ENCODE measurements at regions not wholly inside any gene's neighbourhood (a gene's known extent, or its start where the extent isn't known, plus 50 kb on each side); places are given as distances from the start of the nearest gene placed in this dataset.

DNA sequence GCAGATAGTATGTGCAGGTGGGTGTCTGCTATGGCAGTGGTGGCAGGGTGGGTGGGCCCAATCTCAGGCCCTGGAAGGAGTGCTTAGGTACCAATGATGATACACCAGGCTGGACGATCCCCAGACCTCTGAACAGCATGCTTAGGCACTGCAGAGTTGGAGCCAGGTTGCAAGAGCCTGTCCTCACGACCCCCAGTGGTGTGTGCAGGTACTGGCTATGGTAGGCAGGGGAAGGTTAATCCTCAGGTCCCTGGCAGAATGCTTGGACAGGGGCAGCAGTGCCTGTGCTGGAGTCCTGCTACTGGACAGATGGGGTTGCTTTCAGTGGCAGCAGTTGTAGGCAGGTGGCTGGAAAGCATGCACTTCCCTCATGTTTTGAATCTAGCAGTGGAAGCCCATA, 100.5 kb upstream of the NEK7 start:
- POLR2A ChIA-PET, result no interaction called here

DNA sequence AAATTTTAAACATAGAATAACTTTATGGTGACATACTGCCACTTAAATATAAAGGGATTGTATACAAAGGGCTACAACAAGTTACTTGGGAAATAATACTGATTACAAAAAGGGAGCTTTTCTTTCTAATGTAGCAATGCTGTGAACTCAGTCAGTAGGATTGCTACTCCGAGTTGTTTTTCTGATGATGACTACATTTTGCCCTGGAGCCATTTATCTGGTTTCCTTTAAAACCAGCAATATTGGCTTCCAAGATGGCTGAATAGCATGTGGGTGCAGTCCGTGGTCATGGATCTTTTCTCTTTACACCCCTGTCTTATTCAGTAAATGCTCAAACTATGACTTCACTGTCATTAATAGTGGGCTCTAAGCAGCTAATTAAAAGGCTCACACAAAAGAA, 92.6 kb upstream of the NEK7 start:
- intact Hi-C loops (cut with micrococcal nuclease), result no loop called here
- no peaks in the 10 kb centered on the region for H3K36me3 Mint-ChIP-seq
- H3K4me1 ChIP-seq (ENCODE audit: control insufficient read depth in 2 of 2, insufficient read depth in 2 of 2, low read length in 2 of 2), result no peaks in the 10 kb centered on the region
- no peaks in the 10 kb centered on the region for H3K9me3 Mint-ChIP-seq
- H3K27ac ChIP-seq (ENCODE audit: low read depth, low read length), result no peak overlapping the region
- DNase-seq (no peak), ATAC-seq (no peak)
- no peak overlapping the region for H3K4me3 Mint-ChIP-seq
- H3K4me1 Mint-ChIP-seq, result no peaks in the 10 kb centered on the region
- no peaks in the 10 kb centered on the region for H3K27me3 ChIP-seq (ENCODE audit: control insufficient read depth in 2 of 2, insufficient read depth in 2 of 2, low read length in 2 of 2)
- H3K27me3 Mint-ChIP-seq, result peaks cover 0 to 17% (median 9%) of the 10 kb centered on the region in 5 donors
- H3K4me3 ChIP-seq (ENCODE audit: low read length), result no peak overlapping the region
- no peaks in the 10 kb centered on the region for H3K36me3 ChIP-seq (ENCODE audit: control insufficient read depth in 2 of 3, insufficient read depth in 3 of 3, low read length in 3 of 3)
- no peak overlapping the region for H3K27ac Mint-ChIP-seq
- CTCF ChIA-PET, result no interaction called here
- no peaks in the 10 kb centered on the region for H3K9me3 ChIP-seq (ENCODE audit: control insufficient read depth in 2 of 3, low read length in 3 of 3)
- POLR2A ChIA-PET, result no interaction called here

More for the DNA sequence above, 100.5 kb upstream of the NEK7 start:
- CTCF ChIA-PET, result interaction anchor here (0.6 kb wide), 1 partner anchor 102 kb away, joined by 3 read pairs; no protein-coding TSS in a partner anchor
- no peaks in the 10 kb centered on the region for H3K4me1 ChIP-seq (ENCODE audit: control insufficient read depth in 2 of 2, insufficient read depth in 2 of 2, low read length in 2 of 2)
- Mint-ChIP-seq H3K4me1 (peaks cover 0 to 9% (median 4%) of the 10 kb centered on the region in 7 donors), H3K36me3 (peaks cover 0 to 10% (median 0%) of the 10 kb centered on the region in 5 donors), H3K27ac (peak overlapping the region in 1 of 9 donors; percentile 36), H3K9me3 (peaks cover 0 to 11% (median 0%) of the 10 kb centered on the region in 11 donors), H3K4me3 (no peak overlapping the region), H3K27me3 (peaks cover 0 to 4% (median 4%) of the 10 kb centered on the region in 5 donors)
- intact Hi-C loops (cut with micrococcal nuclease), result no loop called here
- ATAC-seq, result no peak
- no peaks in the 10 kb centered on the region for H3K36me3 ChIP-seq (ENCODE audit: control insufficient read depth in 2 of 3, insufficient read depth in 3 of 3, low read length in 3 of 3)
- DNase-seq, result no peak
- no peak overlapping the region for H3K27ac ChIP-seq (ENCODE audit: low read depth, low read length)
- H3K27me3 ChIP-seq (ENCODE audit: control insufficient read depth in 2 of 2, insufficient read depth in 2 of 2, low read length in 2 of 2), result no peaks in the 10 kb centered on the region
- no peak overlapping the region for H3K4me3 ChIP-seq (ENCODE audit: low read length)
- H3K9me3 ChIP-seq (ENCODE audit: control insufficient read depth in 2 of 3, low read length in 3 of 3), result no peaks in the 10 kb centered on the region

DNA sequence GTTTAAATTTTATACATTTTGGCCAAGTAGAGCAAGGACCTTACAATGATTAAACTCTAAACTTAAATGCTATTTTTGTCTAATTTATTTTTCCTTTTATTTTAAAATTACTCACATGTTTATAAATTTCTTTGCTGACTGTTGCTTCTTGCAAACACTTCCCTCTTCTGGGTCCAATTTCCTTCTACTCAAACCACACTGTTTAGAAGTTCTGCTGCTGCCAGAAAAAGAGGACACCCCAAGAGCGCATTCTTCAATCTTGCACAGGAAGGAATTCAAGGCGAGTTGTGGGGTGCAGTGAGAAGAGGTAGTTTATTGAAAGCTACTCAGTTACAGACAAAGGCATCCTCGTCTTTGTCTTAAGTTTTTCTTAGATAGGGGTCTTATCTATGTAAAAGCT, 88.5 kb upstream of the NEK7 start:
- H3K9me3 Mint-ChIP-seq, result peaks cover 0 to 2% (median 0%) of the 10 kb centered on the region in 11 donors
- CTCF ChIA-PET, result no interaction called here

DNA sequence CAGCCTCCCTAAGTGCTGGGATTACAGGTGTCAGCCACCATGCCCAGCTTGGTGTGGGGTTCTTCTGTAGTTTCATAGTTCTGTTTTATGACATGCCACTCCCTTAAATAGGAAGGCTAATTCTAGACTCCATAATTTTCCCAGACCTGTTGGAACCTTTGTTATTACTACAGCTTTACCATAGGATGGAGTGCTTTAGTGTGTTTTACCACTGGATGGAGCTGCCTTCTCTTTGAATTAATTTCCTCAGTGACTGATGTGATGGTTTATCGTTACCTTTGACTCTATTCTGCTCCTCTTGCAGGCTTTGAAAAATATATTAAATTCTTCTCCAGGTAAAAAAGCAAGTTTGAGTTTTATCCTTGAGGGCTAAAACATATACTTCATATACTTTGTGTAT, 84.6 kb upstream of the NEK7 start:
- Histone ChIP-seq H3K4me3 (ENCODE audit: low read length) (no peak overlapping the region), H3K27ac (ENCODE audit: low read depth, low read length) (no peak overlapping the region), H3K9me3 (ENCODE audit: control insufficient read depth in 2 of 3, low read length in 3 of 3) (no peaks in the 10 kb centered on the region), H3K4me1 (ENCODE audit: control insufficient read depth in 2 of 2, insufficient read depth in 2 of 2, low read length in 2 of 2) (no peaks in the 10 kb centered on the region), H3K36me3 (ENCODE audit: control insufficient read depth in 2 of 3, insufficient read depth in 3 of 3, low read length in 3 of 3) (no peaks in the 10 kb centered on the region), H3K27me3 (ENCODE audit: control insufficient read depth in 2 of 2, insufficient read depth in 2 of 2, low read length in 2 of 2) (peaks cover 0 to 3% of the 10 kb centered on the region in 2 donors)
- intact Hi-C loops (cut with micrococcal nuclease), result no loop called here
- ATAC-seq, result no peak
- Mint-ChIP-seq H3K4me1 (no peaks in the 10 kb centered on the region), H3K4me3 (no peak overlapping the region), H3K27me3 (peaks cover 0 to 41% (median 20%) of the 10 kb centered on the region in 5 donors), H3K9me3 (peaks cover 0 to 2% (median 0%) of the 10 kb centered on the region in 11 donors), H3K36me3 (no peaks in the 10 kb centered on the region), H3K27ac (no peak overlapping the region)
- no peak for DNase-seq
- ChIA-PET POLR2A (no interaction called here), CTCF (no interaction called here)

More for the DNA sequence above, 88.5 kb upstream of the NEK7 start:
- DNase-seq, result no peak
- intact Hi-C loops (cut with micrococcal nuclease), result no loop called here
- Histone ChIP-seq H3K36me3 (ENCODE audit: control insufficient read depth in 2 of 3, insufficient read depth in 3 of 3, low read length in 3 of 3) (no peaks in the 10 kb centered on the region), H3K4me1 (ENCODE audit: control insufficient read depth in 2 of 2, insufficient read depth in 2 of 2, low read length in 2 of 2) (no peaks in the 10 kb centered on the region), H3K27me3 (ENCODE audit: control insufficient read depth in 2 of 2, insufficient read depth in 2 of 2, low read length in 2 of 2) (no peaks in the 10 kb centered on the region), H3K27ac (ENCODE audit: low read depth, low read length) (no peak overlapping the region), H3K4me3 (ENCODE audit: low read length) (no peak overlapping the region), H3K9me3 (ENCODE audit: control insufficient read depth in 2 of 3, low read length in 3 of 3) (no peaks in the 10 kb centered on the region)
- POLR2A ChIA-PET, result no interaction called here
- no peak overlapping the region for H3K27ac Mint-ChIP-seq
- H3K36me3 Mint-ChIP-seq, result no peaks in the 10 kb centered on the region
- no peaks in the 10 kb centered on the region for H3K4me1 Mint-ChIP-seq
- no peak for ATAC-seq
- H3K27me3 Mint-ChIP-seq, result peaks cover 0 to 37% (median 16%) of the 10 kb centered on the region in 5 donors
- no peak overlapping the region for H3K4me3 Mint-ChIP-seq

DNA sequence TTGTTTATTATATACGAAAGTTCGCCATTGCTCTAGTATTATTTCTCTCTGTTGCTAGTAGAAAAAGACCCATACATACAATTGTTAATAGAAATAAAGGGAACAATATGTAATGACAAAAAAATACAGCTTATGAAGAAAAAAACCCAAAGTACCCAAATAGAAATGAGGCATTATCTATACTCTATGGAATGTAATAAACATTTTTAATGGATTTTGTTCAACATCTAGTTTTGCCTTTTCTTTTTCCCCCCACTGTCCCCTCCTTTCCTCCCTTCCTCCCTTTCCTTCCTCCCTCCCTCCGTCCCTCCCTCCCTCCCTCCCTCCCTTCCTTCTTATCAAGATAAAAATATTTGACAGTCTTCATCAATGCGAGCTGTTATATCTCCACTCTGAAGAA, 81.5 kb upstream of the NEK7 start:
- H3K27ac ChIP-seq (ENCODE audit: low read depth, low read length), result no peak overlapping the region
- peaks cover 0 to 3% of the 10 kb centered on the region in 2 donors for H3K27me3 ChIP-seq (ENCODE audit: control insufficient read depth in 2 of 2, insufficient read depth in 2 of 2, low read length in 2 of 2)
- Mint-ChIP-seq H3K4me3 (no peak overlapping the region), H3K36me3 (peaks cover 0 to 2% (median 0%) of the 10 kb centered on the region in 5 donors), H3K9me3 (peaks cover 0 to 5% (median 4%) of the 10 kb centered on the region in 11 donors), H3K27ac (no peak overlapping the region), H3K27me3 (peaks cover 5 to 36% (median 20%) of the 10 kb centered on the region in 5 donors), H3K4me1 (no peaks in the 10 kb centered on the region)
- no peak overlapping the region for H3K4me3 ChIP-seq (ENCODE audit: low read length)
- intact Hi-C loops (cut with micrococcal nuclease), result no loop called here
- CTCF ChIA-PET, result no interaction called here
- ATAC-seq (no peak), DNase-seq (no peak)
- H3K4me1 ChIP-seq (ENCODE audit: control insufficient read depth in 2 of 2, insufficient read depth in 2 of 2, low read length in 2 of 2), result no peaks in the 10 kb centered on the region
- POLR2A ChIA-PET, result no interaction called here
- H3K36me3 ChIP-seq (ENCODE audit: control insufficient read depth in 2 of 3, insufficient read depth in 3 of 3, low read length in 3 of 3), result no peaks in the 10 kb centered on the region
- no peaks in the 10 kb centered on the region for H3K9me3 ChIP-seq (ENCODE audit: control insufficient read depth in 2 of 3, low read length in 3 of 3)

DNA sequence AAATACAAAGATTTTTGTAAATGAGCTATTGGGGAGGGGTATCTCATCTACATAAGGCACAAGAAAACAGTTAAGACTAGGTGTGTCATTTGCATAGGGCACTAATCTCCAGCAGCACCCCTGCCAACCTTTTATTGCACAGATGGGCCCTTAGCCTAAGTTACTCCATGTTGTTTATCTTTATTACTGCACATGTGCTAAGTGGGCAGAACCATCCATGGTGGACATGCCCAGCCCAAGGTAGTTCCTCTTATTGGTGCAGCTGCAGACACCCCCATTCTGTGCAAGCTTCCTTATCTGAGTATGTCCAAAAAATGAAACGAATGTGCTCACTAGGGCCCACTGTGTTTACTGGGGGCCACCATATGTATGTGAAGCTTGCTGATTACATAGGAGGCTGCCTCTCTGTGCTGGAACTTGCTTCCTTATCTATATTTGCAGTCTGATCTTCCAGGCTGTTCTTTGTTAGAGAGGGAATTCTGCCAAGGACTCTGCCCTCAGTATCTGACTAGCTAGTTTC, 77.3 kb upstream of the NEK7 start:
- H3K27me3 Mint-ChIP-seq, result peaks cover 6 to 25% (median 11%) of the 10 kb centered on the region in 5 donors
- H3K27ac Mint-ChIP-seq, result no peak overlapping the region
- no peak overlapping the region for H3K4me3 Mint-ChIP-seq
- no peak for DNase-seq
- H3K4me3 ChIP-seq (ENCODE audit: low read length), result no peak overlapping the region
- no peak overlapping the region for H3K27ac ChIP-seq (ENCODE audit: low read depth, low read length)
- CTCF ChIA-PET, result no interaction called here
- peaks cover 0 to 5% (median 3%) of the 10 kb centered on the region in 11 donors for H3K9me3 Mint-ChIP-seq
- H3K4me1 ChIP-seq (ENCODE audit: control insufficient read depth in 2 of 2, insufficient read depth in 2 of 2, low read length in 2 of 2), result no peaks in the 10 kb centered on the region
- peaks cover 0 to 2% (median 0%) of the 10 kb centered on the region in 5 donors for H3K36me3 Mint-ChIP-seq
- no peaks in the 10 kb centered on the region for H3K36me3 ChIP-seq (ENCODE audit: control insufficient read depth in 2 of 3, insufficient read depth in 3 of 3, low read length in 3 of 3)
- H3K9me3 ChIP-seq (ENCODE audit: control insufficient read depth in 2 of 3, low read length in 3 of 3), result no peaks in the 10 kb centered on the region
- no peak for ATAC-seq
- intact Hi-C loops (cut with micrococcal nuclease), result no loop called here
- peaks cover 0 to 3% of the 10 kb centered on the region in 2 donors for H3K27me3 ChIP-seq (ENCODE audit: control insufficient read depth in 2 of 2, insufficient read depth in 2 of 2, low read length in 2 of 2)
- H3K4me1 Mint-ChIP-seq, result peaks cover 0 to 2% (median 0%) of the 10 kb centered on the region in 7 donors
- POLR2A ChIA-PET, result no interaction called here

DNA sequence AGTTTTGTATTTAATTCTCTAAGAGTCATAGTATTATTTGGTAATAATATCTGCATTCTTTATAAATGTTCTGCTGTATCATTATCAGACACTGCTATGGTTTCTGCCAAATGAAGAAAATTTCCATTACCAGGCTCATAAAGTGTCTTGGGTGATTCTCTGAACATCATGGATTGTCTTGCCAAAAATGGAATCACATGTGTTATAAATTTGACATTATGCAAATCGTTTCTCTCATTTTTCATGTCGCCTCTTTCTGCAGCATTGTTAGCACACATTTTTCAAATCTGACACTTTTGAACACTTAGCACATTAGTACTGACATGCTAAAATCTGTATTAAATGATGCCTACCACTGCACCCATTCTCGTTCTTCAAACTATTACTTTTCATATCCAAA, 74.2 kb upstream of the NEK7 start:
- peaks cover 0 to 2% (median 0%) of the 10 kb centered on the region in 7 donors for H3K4me1 Mint-ChIP-seq
- H3K4me1 ChIP-seq (ENCODE audit: control insufficient read depth in 2 of 2, insufficient read depth in 2 of 2, low read length in 2 of 2), result no peaks in the 10 kb centered on the region
- no peak overlapping the region for H3K27ac Mint-ChIP-seq
- H3K36me3 ChIP-seq (ENCODE audit: control insufficient read depth in 2 of 3, insufficient read depth in 3 of 3, low read length in 3 of 3), result no peaks in the 10 kb centered on the region
- ChIA-PET CTCF (no interaction called here), POLR2A (no interaction called here)
- intact Hi-C loops (cut with micrococcal nuclease), result loop anchor here in 1 of 2 donors (10.0 kb wide), 1 partner anchor 558 kb away; no protein-coding TSS in a partner anchor
- no peak overlapping the region for H3K4me3 Mint-ChIP-seq
- H3K9me3 ChIP-seq (ENCODE audit: control insufficient read depth in 2 of 3, low read length in 3 of 3), result no peaks in the 10 kb centered on the region
- no peak overlapping the region for H3K27ac ChIP-seq (ENCODE audit: low read depth, low read length)
- peaks cover 0 to 16% (median 8%) of the 10 kb centered on the region in 5 donors for H3K27me3 Mint-ChIP-seq
- DNase-seq (no peak), ATAC-seq (no peak)
- peaks cover 0 to 2% (median 0%) of the 10 kb centered on the region in 5 donors for H3K36me3 Mint-ChIP-seq
- no peaks in the 10 kb centered on the region for H3K27me3 ChIP-seq (ENCODE audit: control insufficient read depth in 2 of 2, insufficient read depth in 2 of 2, low read length in 2 of 2)
- no peak overlapping the region for H3K4me3 ChIP-seq (ENCODE audit: low read length)
- H3K9me3 Mint-ChIP-seq, result peaks cover 0 to 5% (median 3%) of the 10 kb centered on the region in 11 donors
